ENCODE measurements at regions not wholly inside any gene's neighbourhood (a gene's known extent, or its start where the extent isn't known, plus 50 kb on each side); places are given as distances from the start of the nearest gene placed in this dataset.

DNA sequence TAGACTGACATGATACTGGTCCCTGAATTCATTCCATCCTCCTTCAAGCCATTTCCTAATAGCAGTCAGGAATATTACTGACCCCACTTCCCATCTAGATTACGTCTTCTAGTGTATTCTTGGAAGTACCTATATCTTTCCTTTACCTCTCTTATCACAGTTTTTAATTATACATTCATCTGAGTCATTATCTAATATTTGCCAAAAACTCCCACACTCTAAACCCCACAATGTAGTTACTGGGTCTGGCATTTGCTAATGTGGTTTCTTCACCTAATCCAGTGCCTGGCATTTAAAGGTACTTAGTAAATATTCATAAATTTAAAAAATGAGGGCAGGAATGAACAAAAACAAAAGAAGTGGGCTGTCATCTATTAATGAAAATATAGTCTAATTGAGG lies 441.8 kb upstream of the SETBP1 start:
- DNase-seq (ENCODE audit: low read depth), result no peak
- TF ChIP-seq, protein P1, sequence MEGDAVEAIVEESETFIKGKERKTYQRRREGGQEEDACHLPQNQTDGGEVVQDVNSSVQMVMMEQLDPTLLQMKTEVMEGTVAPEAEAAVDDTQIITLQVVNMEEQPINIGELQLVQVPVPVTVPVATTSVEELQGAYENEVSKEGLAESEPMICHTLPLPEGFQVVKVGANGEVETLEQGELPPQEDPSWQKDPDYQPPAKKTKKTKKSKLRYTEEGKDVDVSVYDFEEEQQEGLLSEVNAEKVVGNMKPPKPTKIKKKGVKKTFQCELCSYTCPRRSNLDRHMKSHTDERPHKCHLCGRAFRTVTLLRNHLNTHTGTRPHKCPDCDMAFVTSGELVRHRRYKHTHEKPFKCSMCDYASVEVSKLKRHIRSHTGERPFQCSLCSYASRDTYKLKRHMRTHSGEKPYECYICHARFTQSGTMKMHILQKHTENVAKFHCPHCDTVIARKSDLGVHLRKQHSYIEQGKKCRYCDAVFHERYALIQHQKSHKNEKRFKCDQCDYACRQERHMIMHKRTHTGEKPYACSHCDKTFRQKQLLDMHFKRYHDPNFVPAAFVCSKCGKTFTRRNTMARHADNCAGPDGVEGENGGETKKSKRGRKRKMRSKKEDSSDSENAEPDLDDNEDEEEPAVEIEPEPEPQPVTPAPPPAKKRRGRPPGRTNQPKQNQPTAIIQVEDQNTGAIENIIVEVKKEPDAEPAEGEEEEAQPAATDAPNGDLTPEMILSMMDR (IDR thresholded peaks at IDR 0.05; ENCODE audit: insufficient read depth, low read length), result no peak
- no peak overlapping the region for H3K4me3 ChIP-seq (ENCODE audit: low read depth, low read length)

- H3K4me3 ChIP-seq (ENCODE audit: low read depth, low read length), result no peak overlapping the region
These were observed 439.7 kb upstream of the SETBP1 start for GRCh38 chr18:44241020-44241419.

GRCh38 chr18:44245019-44245418 lies 435.7 kb upstream of the SETBP1 start:
- no peak overlapping the region for H3K4me3 ChIP-seq (ENCODE audit: low read depth, low read length)
- TF ChIP-seq, protein P1 (IDR thresholded peaks at IDR 0.05; ENCODE audit: insufficient read depth, low read length), result no peak
- DNase-seq (ENCODE audit: low read depth), result no peak

More at GRCh38 chr18:44241020-44241419, 439.7 kb upstream of the SETBP1 start:
- TF ChIP-seq, protein P1 (IDR thresholded peaks at IDR 0.05; ENCODE audit: insufficient read depth, low read length), result no peak
- no peak for DNase-seq (ENCODE audit: low read depth)

DNA sequence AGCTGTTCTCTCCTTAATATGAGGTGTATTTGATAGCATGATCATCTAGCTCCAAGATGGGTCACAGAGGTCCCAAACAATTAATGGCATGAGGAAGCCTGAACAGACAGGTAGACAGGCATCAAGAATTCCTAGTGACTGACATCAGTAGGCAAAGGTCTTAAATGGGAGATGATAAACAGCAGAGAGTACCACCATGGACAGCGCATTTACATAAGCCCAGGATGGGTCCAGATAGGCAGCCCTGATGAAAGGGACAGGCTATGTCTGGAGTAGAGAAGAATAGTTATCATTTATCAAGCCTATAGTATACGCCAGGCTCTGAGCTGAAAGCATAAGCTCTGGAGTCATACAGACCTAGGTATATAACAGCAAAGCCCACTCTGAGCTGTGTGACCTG lies 434.7 kb upstream of the SETBP1 start:
- no peak overlapping the region for H3K4me3 ChIP-seq (ENCODE audit: low read depth, low read length)
- DNase-seq (ENCODE audit: low read depth), result no peak
- TF ChIP-seq, protein P1 (IDR thresholded peaks at IDR 0.05; ENCODE audit: insufficient read depth, low read length), result no peak

DNA sequence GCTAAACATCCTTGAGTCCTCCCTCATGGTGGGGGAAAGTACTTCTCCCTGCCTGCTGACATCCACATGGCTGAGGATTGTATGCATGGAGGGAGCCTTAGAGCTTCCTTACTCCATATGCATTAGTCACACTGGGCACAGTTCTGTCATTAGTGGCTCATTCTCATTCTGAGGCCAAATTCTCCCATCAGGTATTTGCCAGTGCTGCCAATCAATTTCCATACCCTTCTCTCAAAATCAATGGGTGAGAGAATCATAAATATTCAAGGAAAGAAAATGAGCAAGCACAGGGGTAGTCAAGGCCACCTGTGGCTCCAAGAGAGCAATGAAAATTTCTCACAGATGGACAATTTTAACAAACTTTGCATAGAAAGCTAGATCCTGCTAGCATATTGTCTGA lies 422.6 kb upstream of the SETBP1 start:
- no peak overlapping the region for H3K4me3 ChIP-seq (ENCODE audit: low read depth, low read length)
- DNase-seq (ENCODE audit: low read depth), result no peak
- TF ChIP-seq, protein P1 (IDR thresholded peaks at IDR 0.05; ENCODE audit: insufficient read depth, low read length), result no peak

DNA sequence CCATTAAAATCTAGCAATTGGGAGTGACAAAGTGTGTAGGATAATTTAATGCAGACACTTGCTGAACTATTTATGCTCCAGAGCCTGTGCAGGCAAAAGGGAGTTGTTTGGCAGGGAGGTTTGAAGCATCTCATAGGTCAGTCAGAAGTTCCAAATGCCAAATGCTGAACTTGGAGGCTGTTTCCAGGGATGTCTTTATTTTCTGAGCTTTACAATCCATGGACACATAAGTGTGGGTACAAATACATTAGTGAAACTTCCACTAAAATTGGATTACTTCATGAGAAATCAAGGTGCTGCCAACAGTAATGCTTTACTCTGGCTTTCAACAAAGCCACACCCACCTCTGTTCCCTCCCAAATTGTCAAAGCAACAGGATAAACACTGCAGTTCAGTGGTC lies 422.1 kb upstream of the SETBP1 start:
- H3K4me3 ChIP-seq (ENCODE audit: low read depth, low read length), result no peak overlapping the region
- no peak for DNase-seq (ENCODE audit: low read depth)
- TF ChIP-seq, protein P1 (IDR thresholded peaks at IDR 0.05; ENCODE audit: insufficient read depth, low read length), result no peak

- TF ChIP-seq, protein P1 (IDR thresholded peaks at IDR 0.05; ENCODE audit: insufficient read depth, low read length), result no peak
- no peak overlapping the region for H3K4me3 ChIP-seq (ENCODE audit: low read depth, low read length)
- no peak for DNase-seq (ENCODE audit: low read depth)
These were observed 421.1 kb upstream of the SETBP1 start for GRCh38 chr18:44259610-44260009.

All from fibroblast of the aortic adventitia (primary cell).